Endodermal cell (in vitro differentiated cells): ENCODE measurements at regions not wholly inside any gene's neighbourhood (a gene's known extent, or its start where the extent isn't known, plus 50 kb on each side); places are given as distances from the start of the nearest gene placed in this dataset.
"Not testable (repeated sequence)": the region's sequence is repeated elsewhere in the genome, so short reads cannot be mapped to it uniquely, and the experiment has no call there.

Experiments used
- DNase-seq: peaks from one replicate; pipeline ENCODE4 v3.0.0-alpha.2; 2017
- H3K27ac ChIP-seq: 2 replicates; pipeline ENCODE4 v1.5.1; 2013; ENCODE audit warnings: mild to moderate bottlenecking, low read depth, low read length, moderate library complexity
- H3K27me3 ChIP-seq: 2 replicates; pipeline ENCODE4 v1.6.1; 2013; ENCODE audit warnings: mild to moderate bottlenecking, low read length, moderate library complexity; ENCODE audit not compliant: insufficient read depth, control insufficient read depth, poor library complexity, severe bottlenecking
- H3K36me3 ChIP-seq: 2 replicates; pipeline ENCODE4 v1.7.0; 2013; ENCODE audit warnings: mild to moderate bottlenecking, low read length, moderate library complexity; ENCODE audit not compliant: control insufficient read depth, insufficient read depth
- H3K4me1 ChIP-seq: one replicate; pipeline ENCODE4 v1.7.0; 2013; ENCODE audit warnings: low read length; ENCODE audit not compliant: control insufficient read depth, insufficient read depth
- H3K4me3 ChIP-seq: 2 replicates; pipeline ENCODE4 v1.5.1; 2013; ENCODE audit warnings: mild to moderate bottlenecking, low read length, moderate library complexity
- H3K9ac ChIP-seq: 2 replicates; pipeline ENCODE4 v1.6.1; 2013; ENCODE audit warnings: mild to moderate bottlenecking, low read length, moderate library complexity; ENCODE audit not compliant: poor library complexity, severe bottlenecking; ENCODE audit errors: extremely low read depth
- H3K9me3 ChIP-seq: 2 replicates; pipeline ENCODE4 v1.6.1; 2013; ENCODE audit warnings: mild to moderate bottlenecking, low read length, moderate library complexity; ENCODE audit not compliant: control insufficient read depth
- H3K27ac Mint-ChIP-seq: 2 replicates; pipeline ENCODE4 v1.8.0; 2020; ENCODE audit warnings: mixed read lengths
- H3K27me3 Mint-ChIP-seq: 2 replicates; pipeline ENCODE4 v1.8.0; 2021; ENCODE audit warnings: mild to moderate bottlenecking, mixed read lengths; ENCODE audit not compliant: insufficient read depth
- H3K36me3 Mint-ChIP-seq: 2 replicates; pipeline ENCODE4 v1.8.0; 2020; ENCODE audit warnings: low read depth, mixed read lengths
- H3K4me1 Mint-ChIP-seq: 2 replicates; pipeline ENCODE4 v1.8.0; 2020; ENCODE audit warnings: mixed read lengths
- H3K4me3 Mint-ChIP-seq: 2 replicates; pipeline ENCODE4 v1.8.0; 2020; ENCODE audit warnings: mild to moderate bottlenecking, moderate library complexity, mixed read lengths
- H3K9me3 Mint-ChIP-seq: 2 replicates; pipeline ENCODE4 v1.8.0; 2020; ENCODE audit warnings: mild to moderate bottlenecking, mixed read lengths
- WGBS, 2 experiments: methylation state at CpG; one replicate each; pipeline versions ENCODE4 v1.1.5 to v1.1.7; 2013; ENCODE audit warnings: missing lambda C conversion rate in 2 of 2, mixed read lengths in 1 of 2; ENCODE audit not compliant: insufficient coverage in 1 of 2, insufficient read length in 1 of 2; 5-methylcytosine and 5-hydroxymethylcytosine counted together
- TF ChIP-seq, protein P1 (sequence below): fragments of 200-600 bp; sonication (generic); conservative IDR thresholded peaks from 2 replicates; pipeline ENCODE4 v1.5.0; 2021; ENCODE audit warnings: antibody characterized with exemption, mild to moderate bottlenecking

DNA sequence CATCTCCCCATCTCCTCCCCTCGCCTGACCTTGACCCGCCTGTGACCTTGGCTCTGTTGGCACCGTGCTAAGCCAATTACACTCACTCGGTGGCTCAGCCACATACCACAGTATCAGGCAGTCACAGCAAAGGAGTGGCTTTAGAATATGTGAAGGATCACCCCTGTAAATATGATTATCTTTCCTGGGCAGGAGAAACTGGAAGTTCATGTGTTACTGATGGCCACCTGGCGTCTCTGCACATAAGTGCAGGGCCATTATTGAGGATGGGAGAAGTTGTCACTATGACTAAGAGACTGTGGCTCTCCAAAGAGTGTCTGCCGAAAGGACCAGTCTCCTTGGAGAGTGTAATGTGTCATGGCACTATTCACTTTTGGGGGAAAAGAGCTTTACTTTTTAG is 116.9 kb upstream of the S1PR3 start:
- Histone ChIP-seq H3K4me3 (no peak overlapping the region), H3K9ac (no peak overlapping the region), H3K27me3 (no peaks in the 10 kb centered on the region), H3K4me1 (no peaks in the 10 kb centered on the region), H3K36me3 (no peaks in the 10 kb centered on the region), H3K27ac (no peak overlapping the region), H3K9me3 (peaks cover under 1% of the 10 kb centered on the region)
- TF ChIP-seq, protein P1, sequence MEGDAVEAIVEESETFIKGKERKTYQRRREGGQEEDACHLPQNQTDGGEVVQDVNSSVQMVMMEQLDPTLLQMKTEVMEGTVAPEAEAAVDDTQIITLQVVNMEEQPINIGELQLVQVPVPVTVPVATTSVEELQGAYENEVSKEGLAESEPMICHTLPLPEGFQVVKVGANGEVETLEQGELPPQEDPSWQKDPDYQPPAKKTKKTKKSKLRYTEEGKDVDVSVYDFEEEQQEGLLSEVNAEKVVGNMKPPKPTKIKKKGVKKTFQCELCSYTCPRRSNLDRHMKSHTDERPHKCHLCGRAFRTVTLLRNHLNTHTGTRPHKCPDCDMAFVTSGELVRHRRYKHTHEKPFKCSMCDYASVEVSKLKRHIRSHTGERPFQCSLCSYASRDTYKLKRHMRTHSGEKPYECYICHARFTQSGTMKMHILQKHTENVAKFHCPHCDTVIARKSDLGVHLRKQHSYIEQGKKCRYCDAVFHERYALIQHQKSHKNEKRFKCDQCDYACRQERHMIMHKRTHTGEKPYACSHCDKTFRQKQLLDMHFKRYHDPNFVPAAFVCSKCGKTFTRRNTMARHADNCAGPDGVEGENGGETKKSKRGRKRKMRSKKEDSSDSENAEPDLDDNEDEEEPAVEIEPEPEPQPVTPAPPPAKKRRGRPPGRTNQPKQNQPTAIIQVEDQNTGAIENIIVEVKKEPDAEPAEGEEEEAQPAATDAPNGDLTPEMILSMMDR = no peak
- WGBS, 2 experiments = 85 to 93% methylated on average over 3 to 6 of the region's 6 CpGs
- Mint-ChIP-seq H3K27me3 (no peaks in the 10 kb centered on the region), H3K36me3 (no peaks in the 10 kb centered on the region), H3K4me3 (no peak overlapping the region), H3K9me3 (peaks cover 4% of the 10 kb centered on the region), H3K27ac (no peak overlapping the region), H3K4me1 (no peaks in the 10 kb centered on the region)
- no peak for DNase-seq

DNA sequence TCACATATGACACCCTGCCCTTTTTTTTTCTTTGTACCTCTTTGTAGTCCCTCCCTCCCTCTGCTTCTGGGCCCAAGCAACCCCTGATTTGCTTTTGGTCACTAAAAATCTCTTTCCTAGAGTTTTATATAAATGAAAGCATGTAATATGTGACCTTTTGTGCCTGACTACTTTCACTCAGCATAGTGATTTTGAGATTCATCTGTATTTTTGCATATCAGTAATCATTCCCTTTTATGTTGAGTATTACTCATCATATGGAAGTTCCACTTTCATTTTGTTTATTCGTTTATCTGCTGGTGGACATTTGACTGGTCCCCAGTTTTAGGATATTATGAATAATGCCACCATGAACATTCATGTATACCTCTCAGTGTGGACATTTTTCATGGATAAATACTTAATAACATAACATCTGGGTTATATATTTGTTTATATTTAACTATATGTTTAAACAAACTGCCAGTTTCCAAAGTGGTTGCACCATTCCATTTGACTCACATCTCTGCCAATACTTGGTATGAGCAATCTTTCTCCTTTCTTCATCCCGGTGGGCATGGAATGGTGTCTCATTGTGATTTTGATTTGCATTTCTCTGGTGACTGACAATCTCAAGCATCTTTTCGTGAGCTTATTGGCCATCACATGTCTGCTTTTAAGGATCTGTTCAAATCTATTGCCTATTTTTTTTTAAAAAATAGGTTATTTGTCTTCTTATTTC is 115.7 kb upstream of the S1PR3 start:
- TF ChIP-seq, protein P1 = no peak
- H3K27ac Mint-ChIP-seq = no peak overlapping the region
- H3K36me3 Mint-ChIP-seq = no peaks in the 10 kb centered on the region
- WGBS, 2 experiments = 80 to 94% methylated on average over 2 to 3 of the region's 3 CpGs
- no peak overlapping the region for H3K27ac ChIP-seq
- H3K27me3 ChIP-seq = no peaks in the 10 kb centered on the region
- no peaks in the 10 kb centered on the region for H3K4me1 ChIP-seq
- no peak overlapping the region for H3K4me3 ChIP-seq
- no peak overlapping the region for H3K4me3 Mint-ChIP-seq
- no peak for DNase-seq
- no peaks in the 10 kb centered on the region for H3K9me3 ChIP-seq
- H3K4me1 Mint-ChIP-seq = no peaks in the 10 kb centered on the region
- no peaks in the 10 kb centered on the region for H3K27me3 Mint-ChIP-seq
- no peaks in the 10 kb centered on the region for H3K36me3 ChIP-seq
- no peak overlapping the region for H3K9ac ChIP-seq
- H3K9me3 Mint-ChIP-seq = peaks cover 1% of the 10 kb centered on the region

DNA sequence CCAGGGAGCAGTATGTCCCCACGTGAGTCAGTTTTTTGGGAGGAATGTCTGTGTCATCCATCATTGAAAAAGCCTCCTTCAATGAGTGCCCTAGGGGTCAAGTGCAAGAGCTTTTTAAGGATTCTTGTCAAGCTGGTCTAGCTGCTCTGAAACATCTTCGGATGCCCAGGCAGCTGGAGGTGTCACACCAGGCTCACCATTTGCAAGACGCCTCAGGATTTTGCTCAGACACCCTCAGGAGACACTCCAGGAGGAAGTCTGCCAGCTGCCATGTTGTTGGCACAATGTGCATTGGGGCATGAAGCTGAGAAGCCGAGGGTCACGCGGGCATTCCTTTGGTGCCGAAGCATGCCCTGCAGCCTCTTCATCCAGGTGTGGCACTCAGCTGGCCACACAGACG is 111.1 kb upstream of the S1PR3 start:
- H3K36me3 ChIP-seq = no peaks in the 10 kb centered on the region
- 86 to 92% methylated on average over 8 of the region's 8 CpGs for WGBS, 2 experiments
- H3K9ac ChIP-seq = no peak overlapping the region
- Mint-ChIP-seq H3K4me1 (no peaks in the 10 kb centered on the region), H3K27ac (no peak overlapping the region), H3K9me3 (peaks cover 21% of the 10 kb centered on the region), H3K4me3 (no peak overlapping the region), H3K36me3 (no peaks in the 10 kb centered on the region), H3K27me3 (no peaks in the 10 kb centered on the region)
- no peak overlapping the region for H3K4me3 ChIP-seq
- H3K27me3 ChIP-seq = no peaks in the 10 kb centered on the region
- TF ChIP-seq, protein P1 = no peak
- no peak for DNase-seq
- H3K9me3 ChIP-seq = peaks cover 20% of the 10 kb centered on the region
- no peaks in the 10 kb centered on the region for H3K4me1 ChIP-seq
- no peak overlapping the region for H3K27ac ChIP-seq

DNA sequence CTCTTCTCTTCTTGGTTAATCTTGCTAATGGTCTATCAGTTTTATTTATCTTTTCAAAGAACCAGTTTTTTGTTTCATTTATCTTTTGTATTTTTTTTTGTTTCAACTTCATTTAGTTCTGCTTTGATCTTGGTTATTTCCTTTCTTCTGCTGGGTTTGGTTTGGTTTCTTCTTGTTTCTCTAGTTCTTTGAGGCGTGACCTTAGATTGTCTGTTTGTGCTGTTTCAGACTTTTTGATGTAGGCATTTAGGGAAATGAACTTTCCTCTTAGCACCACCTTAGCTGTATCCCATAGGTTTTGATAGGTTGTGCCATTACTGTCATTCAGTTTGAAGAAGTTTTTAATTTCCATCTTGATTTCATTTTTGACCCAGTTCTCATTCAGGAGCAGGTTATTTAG is 107.0 kb upstream of the S1PR3 start:
- not testable (repeated sequence) for H3K9ac ChIP-seq, H3K4me3 Mint-ChIP-seq, H3K4me1 Mint-ChIP-seq, H3K36me3 ChIP-seq, H3K27me3 ChIP-seq, H3K4me3 ChIP-seq, H3K27ac ChIP-seq, H3K4me1 ChIP-seq, H3K36me3 Mint-ChIP-seq, H3K27me3 Mint-ChIP-seq, DNase-seq, H3K27ac Mint-ChIP-seq
- H3K9me3 Mint-ChIP-seq = peaks cover 25% of the 10 kb centered on the region
- peaks cover 33% of the 10 kb centered on the region for H3K9me3 ChIP-seq
- 90% methylated on average over 1 of the region's 1 CpG; no CpG with 5 or more reads in 1 of the 2 experiments for WGBS, 2 experiments

DNA sequence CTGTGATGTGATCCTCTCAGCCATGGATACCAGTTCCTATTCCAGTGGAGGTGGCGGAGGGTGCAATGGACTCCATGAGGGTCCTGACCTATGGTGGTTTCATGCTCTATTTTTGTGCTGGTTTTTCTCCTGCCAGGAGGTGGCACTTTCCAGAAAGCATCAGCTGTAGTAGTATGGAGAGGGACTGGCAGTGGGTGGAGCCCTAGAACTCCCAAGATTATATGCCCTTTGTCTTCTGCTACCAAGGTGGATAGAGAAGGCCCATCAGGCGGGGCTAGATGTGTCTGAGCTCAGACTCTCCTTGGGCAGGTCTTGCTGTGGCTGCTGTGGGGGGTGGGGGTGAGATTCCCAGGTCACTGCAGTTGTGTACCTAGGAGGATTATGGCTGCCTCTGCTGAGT is 104.5 kb upstream of the S1PR3 start:
- H3K27me3 Mint-ChIP-seq, H3K4me1 Mint-ChIP-seq, H3K27ac Mint-ChIP-seq, H3K4me3 Mint-ChIP-seq, H3K9ac ChIP-seq, H3K27ac ChIP-seq, H3K27me3 ChIP-seq, H3K4me1 ChIP-seq, H3K36me3 Mint-ChIP-seq, H3K36me3 ChIP-seq: not testable (repeated sequence)
- peaks cover 33% of the 10 kb centered on the region for H3K9me3 ChIP-seq
- peaks cover 25% of the 10 kb centered on the region for H3K9me3 Mint-ChIP-seq
- DNase-seq = peak; percentile 56
- peak overlapping the region; percentile 53 for H3K4me3 ChIP-seq
- 69% methylated on average over 2 of the region's 2 CpGs; no CpG with 5 or more reads in 1 of the 2 experiments for WGBS, 2 experiments
